PC-3 (cell line): ENCODE measurements at regions not wholly inside any gene's neighbourhood (a gene's known extent, or its start where the extent isn't known, plus 50 kb on each side); places are given as distances from the start of the nearest gene placed in this dataset.

Experiments
- ATAC-seq: fragments of 200-7000 bp; cut with Tn5 transposase; 2 replicates; pipeline ENCODE4 v1.9.1; 2020; ENCODE audit warnings: mild to moderate bottlenecking, moderate library complexity
- BruUV-seq: library from RNA; stranded (reverse); fragments of 400-500 nt; replicated peaks from 2 replicates; lab custom pipeline; 2021; lab: Mats Ljungman, UMichigan
- CTCF ChIA-PET: fragments of 300-600 bp; sonication (Branson Sonifier 250); formaldehyde crosslinking; loops from one replicate; lab custom pipeline; 2022; ENCODE audit warnings: antibody characterized with exemption; lab: Charles Lee
- POLR2A ChIA-PET: fragments of 300-600 bp; sonication (Branson Sonifier 250); formaldehyde crosslinking; loops from one replicate; lab custom pipeline; 2022; ENCODE audit warnings: antibody characterized with exemption; ENCODE audit not compliant: unreplicated experiment; lab: Charles Lee
- DNase-seq: peaks from one replicate; pipeline ENCODE4 v3.0.0-alpha.2; 2015
- H2AFZ ChIP-seq: fragments of 300-600 bp; sonication (generic); 2 replicates; pipeline ENCODE4 v1.6.0; 2016; ENCODE audit warnings: antibody characterized with exemption, low read length
- H3F3A ChIP-seq: fragments of 300-600 bp; sonication (generic); one replicate; pipeline ENCODE4 v1.6.0; 2017; ENCODE audit warnings: antibody characterized with exemption, low read length, control low read depth, mild to moderate bottlenecking; ENCODE audit not compliant: unreplicated experiment
- H3K27ac ChIP-seq: fragments of 300-600 bp; sonication (generic); 2 replicates; pipeline ENCODE4 v1.5.1; 2016; ENCODE audit warnings: mild to moderate bottlenecking, low read length
- H3K27me3 ChIP-seq: fragments of 300-600 bp; sonication (generic); 2 replicates; pipeline ENCODE4 v1.6.1; 2016; ENCODE audit warnings: low read length, mixed read lengths
- H3K36me3 ChIP-seq: fragments of 300-600 bp; sonication (generic); 2 replicates; pipeline ENCODE4 v1.6.1; 2016; ENCODE audit warnings: low read depth, mixed run types, low read length, mixed read lengths
- H3K4me1 ChIP-seq: fragments of 300-600 bp; sonication (generic); 2 replicates; pipeline ENCODE4 v1.5.1; 2016; ENCODE audit warnings: low read length; ENCODE audit not compliant: insufficient read depth
- H3K4me2 ChIP-seq: fragments of 300-600 bp; sonication (generic); 2 replicates; pipeline ENCODE4 v1.6.0; 2016; ENCODE audit warnings: low read length
- H3K4me3 ChIP-seq: fragments of 300-600 bp; sonication (generic); 2 replicates; pipeline ENCODE4 v1.5.1; 2016; ENCODE audit warnings: mild to moderate bottlenecking, low read length, mixed read lengths
- H3K79me2 ChIP-seq: fragments of 300-600 bp; sonication (generic); 2 replicates; pipeline ENCODE4 v1.6.1; 2017; ENCODE audit warnings: low read length, mixed read lengths
- H3K9ac ChIP-seq: fragments of 300-600 bp; sonication (generic); 2 replicates; pipeline ENCODE4 v1.6.0; 2016; ENCODE audit warnings: mild to moderate bottlenecking, low read length
- H3K9me2 ChIP-seq: fragments of 300-600 bp; sonication (generic); replicated peaks from 2 replicates; pipeline ENCODE4 v1.6.1; 2016; ENCODE audit warnings: mixed run types, low read length, mixed read lengths
- H3K9me3 ChIP-seq: fragments of 300-600 bp; sonication (generic); 2 replicates; pipeline ENCODE4 v1.6.1; 2016; ENCODE audit warnings: low read length, mixed read lengths
- H4K20me1 ChIP-seq: fragments of 300-600 bp; sonication (generic); 2 replicates; pipeline ENCODE4 v1.6.1; 2016; ENCODE audit warnings: low read length, mixed read lengths
- CTCF ChIP-seq: fragments of 300-600 bp; sonication (generic); conservative IDR thresholded peaks from 2 replicates; pipeline ENCODE4 v1.5.1; 2017; ENCODE audit warnings: antibody characterized with exemption, low read depth, mild to moderate bottlenecking, low read length
- EZH2 ChIP-seq: fragments of 300-600 bp; sonication (generic); IDR thresholded peaks from one replicate; pipeline ENCODE4 v1.6.1; 2017; ENCODE audit warnings: antibody characterized with exemption, mild to moderate bottlenecking, low read length; ENCODE audit not compliant: unreplicated experiment
- EZH2phosphoT487 ChIP-seq: fragments of 300-600 bp; sonication (generic); IDR thresholded peaks from 2 replicates; pipeline ENCODE4 v1.6.1; 2018; ENCODE audit warnings: mild to moderate bottlenecking, antibody characterized with exemption, low read length, borderline replicate concordance
- intact Hi-C: fragments of 100-400 bp; cut with micrococcal nuclease; formaldehyde crosslinking; loops from 2 replicates; pipeline ENCODE4 v1.9.0; 2023

GRCh38 chr5:163790497-163790896, 285.1 kb downstream of the MAT2B start:
- POLR2A ChIA-PET, result no interaction called here
- CTCF ChIA-PET, result no interaction called here
- BruUV-seq, result no TSS peak
- Histone ChIP-seq H3K9me3 (no peaks in the 10 kb centered on the region), H3K36me3 (no peaks in the 10 kb centered on the region), H3K9ac (no peak overlapping the region), H3K9me2 (no peaks in the 10 kb centered on the region), H3K4me3 (no peak overlapping the region), H3K4me2 (0 out of 2 replicates have a peak overlapping the region, but pooled peaks have one; percentile 28), H3K27ac (0 out of 2 replicates have a peak overlapping the region, but pooled peaks have one; percentile 18), H2AFZ (no peak overlapping the region), H3K27me3 (no peaks in the 10 kb centered on the region), H3K4me1 (0 out of 2 replicates have a peak, but pooled peaks cover 3% of the 10 kb centered on the region), H3K79me2 (no peaks in the 10 kb centered on the region), H4K20me1 (no peaks in the 10 kb centered on the region), H3F3A (no peaks in the 10 kb centered on the region)
- TF ChIP-seq EZH2phosphoT487 (no peak), CTCF (no peak), EZH2 (no peak)
- intact Hi-C loops, result no loop called here
- ATAC-seq, result no peak
- DNase-seq, result peak; percentile 47

GRCh38 chr5:163794993-163795392, 289.6 kb downstream of the MAT2B start:
- H3F3A ChIP-seq, result no peaks in the 10 kb centered on the region
- 0 out of 2 replicates have a peak, but pooled peaks cover 3% of the 10 kb centered on the region for H3K4me1 ChIP-seq
- H3K9me3 ChIP-seq, result no peaks in the 10 kb centered on the region
- ChIA-PET CTCF (no interaction called here), POLR2A (no interaction called here)
- no peaks in the 10 kb centered on the region for H4K20me1 ChIP-seq
- intact Hi-C loops, result no loop called here
- no peak for ATAC-seq
- H3K27ac ChIP-seq, result no peak overlapping the region
- H2AFZ ChIP-seq, result no peak overlapping the region
- H3K79me2 ChIP-seq, result no peaks in the 10 kb centered on the region
- TF ChIP-seq EZH2, result no peak
- no peak for TF ChIP-seq EZH2phosphoT487
- no peak for TF ChIP-seq CTCF
- no peak overlapping the region for H3K4me2 ChIP-seq
- no TSS peak for BruUV-seq
- no peak overlapping the region for H3K4me3 ChIP-seq
- H3K27me3 ChIP-seq, result no peaks in the 10 kb centered on the region
- no peaks in the 10 kb centered on the region for H3K9me2 ChIP-seq
- no peaks in the 10 kb centered on the region for H3K36me3 ChIP-seq
- H3K9ac ChIP-seq, result no peak overlapping the region
- DNase-seq, result no peak

GRCh38 chr5:163807781-163808180, 302.4 kb downstream of the MAT2B start:
- Histone ChIP-seq H3K4me2 (no peak overlapping the region), H3K36me3 (no peaks in the 10 kb centered on the region), H3K9me2 (no peaks in the 10 kb centered on the region), H3K27me3 (no peaks in the 10 kb centered on the region), H3K79me2 (no peaks in the 10 kb centered on the region), H3K9me3 (no peaks in the 10 kb centered on the region), H3F3A (no peaks in the 10 kb centered on the region), H3K4me3 (no peak overlapping the region), H3K4me1 (no peaks in the 10 kb centered on the region), H3K27ac (no peak overlapping the region), H2AFZ (no peak overlapping the region), H3K9ac (no peak overlapping the region), H4K20me1 (no peaks in the 10 kb centered on the region)
- BruUV-seq, result no TSS peak
- TF ChIP-seq CTCF, result no peak
- TF ChIP-seq EZH2phosphoT487, result no peak
- TF ChIP-seq EZH2, result no peak
- no peak for ATAC-seq
- intact Hi-C loops, result no loop called here
- DNase-seq, result no peak
- CTCF ChIA-PET, result no interaction called here
- POLR2A ChIA-PET, result no interaction called here
